GM23248 (cell line): ENCODE measurements at regions not wholly inside any gene's neighbourhood (a gene's known extent, or its start where the extent isn't known, plus 50 kb on each side); places are given as distances from the start of the nearest gene placed in this dataset.

ENCODE experiments used
- EZH2 ChIP-seq: fragments of 200-600 bp; sonication (generic); IDR thresholded peaks from 2 replicates; pipeline ENCODE4 v1.6.1; 2018; ENCODE audit warnings: antibody characterized with exemption, mild to moderate bottlenecking; ENCODE audit not compliant: insufficient read depth, poor library complexity, severe bottlenecking
- EZH2phosphoT487 ChIP-seq: fragments of 200-600 bp; sonication (generic); IDR thresholded peaks from 2 replicates; pipeline ENCODE4 v1.6.1; 2018; ENCODE audit warnings: antibody characterized with exemption, moderate library complexity, mild to moderate bottlenecking, low read depth; ENCODE audit not compliant: insufficient read depth

DNA sequence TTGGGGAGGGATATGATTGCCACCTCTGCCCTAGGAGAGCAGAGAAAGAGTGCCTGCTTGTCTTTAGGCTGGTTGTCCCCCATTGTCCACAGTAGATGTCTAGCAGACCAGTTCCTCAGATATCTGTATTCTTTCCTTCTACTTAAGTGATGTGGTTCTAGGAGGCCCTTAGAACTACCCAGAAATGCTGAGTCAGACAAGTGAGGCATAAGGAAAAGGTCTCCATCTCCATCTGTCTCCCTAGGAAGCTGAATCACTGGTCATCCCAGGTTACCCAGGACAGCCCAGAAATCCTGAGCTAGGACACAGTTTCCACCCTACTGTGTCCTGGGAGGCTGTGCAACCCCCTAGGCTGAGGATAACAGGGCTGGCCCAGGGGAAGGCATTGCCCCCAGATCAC, 93.4 kb upstream of the INHBA start:
- no peak for TF ChIP-seq EZH2
- no peak for TF ChIP-seq EZH2phosphoT487
